GM18508 (cell line): ENCODE measurements at regions not wholly inside any gene's neighbourhood (a gene's known extent, or its start where the extent isn't known, plus 50 kb on each side); places are given as distances from the start of the nearest gene placed in this dataset.

Source experiments
- ATAC-seq: cut with Tn5 transposase; IDR thresholded peaks from one replicate; pipeline ENCODE4 v1.9.1; 2021; ENCODE audit warnings: moderate number of reproducible peaks; ENCODE audit not compliant: insufficient read depth, unreplicated experiment

DNA sequence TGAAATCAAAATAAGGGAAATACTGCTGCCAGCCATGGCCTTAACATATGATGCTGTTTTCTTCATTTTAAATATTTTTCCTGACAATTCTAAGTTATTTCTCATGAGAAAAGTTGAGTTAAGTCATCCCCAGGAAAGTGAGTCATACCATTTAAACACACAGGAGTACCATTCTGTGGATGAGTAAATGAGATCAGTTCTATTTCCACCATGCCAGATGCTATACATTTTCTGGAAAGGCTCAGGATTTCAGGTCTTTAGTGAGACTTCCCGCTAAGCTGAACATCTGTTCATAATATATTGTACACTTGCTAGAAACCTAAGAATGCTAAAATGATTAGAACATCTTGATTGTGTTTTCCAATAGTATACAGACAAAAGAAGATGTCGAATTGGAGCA, 256.2 kb upstream of the MANEA start:
- no peak for ATAC-seq

DNA sequence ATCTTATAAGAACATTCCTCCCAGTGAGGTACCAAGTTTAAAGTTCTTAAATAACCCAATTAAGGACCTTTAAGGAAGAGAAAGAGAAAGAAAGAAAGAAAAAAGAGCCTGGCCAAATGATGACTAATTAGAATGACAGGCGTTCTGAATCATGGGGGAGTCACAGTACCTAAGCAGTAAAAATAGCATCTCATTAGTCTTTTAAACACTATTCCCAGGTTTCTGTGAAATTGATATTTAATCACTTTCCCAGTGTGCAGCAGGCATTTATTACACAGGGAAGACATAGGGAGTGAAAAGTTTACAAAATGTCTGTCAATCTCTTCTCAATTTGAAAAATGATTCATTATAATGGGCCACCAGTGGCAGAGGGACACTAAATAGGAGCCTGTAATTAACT, 251.4 kb upstream of the MANEA start:
- ATAC-seq: no peak

DNA sequence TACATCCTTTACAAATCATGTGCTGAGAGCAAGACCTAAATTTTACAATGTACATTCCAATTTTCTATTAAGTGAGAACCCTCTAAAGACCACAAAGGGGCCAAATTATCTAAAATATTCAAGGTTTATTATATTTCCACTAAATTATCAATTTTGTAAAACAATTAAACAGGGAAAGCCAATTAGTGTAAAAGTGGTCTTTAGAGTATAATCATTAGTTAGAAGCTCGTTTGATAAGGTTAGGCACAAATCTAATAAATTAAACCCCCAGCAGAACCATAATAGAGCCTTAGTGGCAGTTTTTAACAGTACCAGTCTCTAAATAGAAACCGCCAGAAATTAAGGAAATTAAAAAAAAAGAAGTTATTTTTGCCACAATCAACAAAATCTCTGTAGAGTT, 249.1 kb upstream of the MANEA start:
- no peak for ATAC-seq

DNA sequence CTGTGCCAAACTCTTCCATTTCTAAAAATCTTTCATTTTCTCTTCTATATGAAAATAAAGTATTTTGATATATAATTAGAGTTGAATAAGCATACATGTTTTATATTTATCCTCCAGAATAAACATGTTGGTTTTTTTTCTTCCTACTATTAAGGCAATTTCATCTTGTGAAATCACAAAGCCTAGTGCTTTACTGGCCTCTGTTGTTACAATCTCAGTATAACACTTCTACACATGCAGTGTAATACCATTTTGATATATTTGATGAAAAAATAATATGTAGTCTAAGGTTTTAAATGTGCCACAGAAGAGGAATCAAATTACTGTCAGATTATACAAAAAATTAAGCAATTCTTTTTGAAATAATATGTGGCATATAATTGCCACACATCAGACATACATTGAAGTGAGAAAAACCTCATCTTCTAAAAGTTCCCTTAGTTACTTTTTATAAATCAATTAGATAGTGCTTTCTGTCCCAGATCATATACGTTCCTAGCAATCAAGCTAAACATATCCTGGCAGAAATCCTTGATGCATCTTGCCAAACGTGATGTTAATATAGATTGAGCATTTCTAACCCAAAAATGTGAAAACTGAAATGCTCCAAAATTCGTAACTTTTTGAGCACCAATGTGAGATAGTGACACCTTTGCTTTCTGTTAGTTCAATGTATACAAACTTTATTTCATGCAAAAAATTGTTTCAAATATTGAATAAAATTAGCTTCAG, 225.1 kb upstream of the MANEA start:
- no peak for ATAC-seq

DNA sequence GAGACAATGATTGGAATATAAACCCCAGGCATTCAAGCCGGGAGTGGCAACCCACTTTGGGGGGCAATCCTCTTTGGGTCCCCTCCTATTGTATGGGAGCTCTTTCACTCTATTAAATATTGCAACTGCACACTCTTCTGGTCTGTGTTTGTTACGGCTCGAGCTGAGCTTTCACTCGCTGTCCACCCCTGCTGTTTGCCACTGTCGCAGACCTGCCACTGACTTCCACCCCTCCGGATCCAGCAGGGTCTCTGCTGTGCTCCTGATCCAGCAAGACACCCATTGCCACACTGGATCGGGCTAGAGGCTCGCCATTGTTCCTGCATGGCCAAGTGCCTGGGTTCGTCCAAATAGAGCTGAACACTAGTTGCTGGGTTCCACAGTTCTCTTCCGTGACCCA, 222.8 kb upstream of the MANEA start:
- ATAC-seq: no peak

DNA sequence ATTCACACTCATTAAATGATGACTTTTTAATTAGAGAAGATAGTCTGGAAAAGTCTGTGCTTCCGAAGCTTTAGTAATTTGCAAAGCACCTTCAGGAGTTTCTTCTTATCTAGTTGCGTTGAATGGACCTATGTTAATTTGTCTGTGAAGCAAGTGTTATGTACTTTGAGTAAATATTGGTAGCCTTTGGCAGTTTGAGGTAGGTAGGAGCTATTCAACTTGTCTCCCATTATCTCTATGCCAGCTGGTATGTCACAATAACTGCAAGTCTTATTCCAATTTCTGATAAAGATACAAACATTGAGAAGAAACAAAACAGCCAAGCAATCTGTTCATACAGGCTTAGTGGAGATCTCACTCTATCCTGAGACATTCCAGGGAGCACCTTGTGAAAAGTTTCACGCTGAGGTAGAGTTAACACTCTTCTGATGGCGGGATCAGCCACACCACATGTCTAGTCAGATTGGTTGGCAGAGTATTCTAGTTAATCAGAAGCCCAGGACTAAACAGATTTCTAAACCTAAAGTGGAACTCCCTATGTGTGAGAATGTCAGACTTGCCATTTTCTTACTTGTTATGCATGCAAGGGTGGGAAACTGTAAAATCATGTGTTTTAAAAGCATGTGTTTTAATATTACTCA, 219.8 kb upstream of the MANEA start:
- ATAC-seq: no peak

DNA sequence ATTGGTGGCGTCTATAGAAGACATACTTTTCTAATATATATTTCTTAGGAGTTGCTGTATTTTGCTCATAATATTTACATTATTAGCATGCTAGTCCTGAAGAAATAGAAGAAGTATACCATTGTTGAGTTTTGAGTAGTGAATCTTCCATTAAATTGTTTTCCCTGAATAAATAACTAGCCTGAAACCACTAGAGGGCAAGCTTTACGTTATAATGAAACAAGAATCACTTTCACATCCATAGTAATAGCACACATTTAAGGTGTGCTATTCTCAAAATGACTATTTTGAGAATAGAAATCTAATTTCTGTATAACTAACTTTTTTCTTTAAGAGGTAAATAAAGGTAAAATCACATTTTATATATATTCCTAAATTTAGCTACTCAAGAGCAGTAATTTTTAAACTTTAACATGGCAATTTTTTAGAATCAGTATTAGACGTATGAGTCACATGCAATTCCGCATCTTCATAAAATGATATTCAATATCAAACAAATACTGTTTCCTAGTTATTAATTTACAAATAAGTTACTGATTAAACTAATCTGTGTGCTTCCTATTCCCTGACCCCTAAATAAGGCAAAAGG, 213.2 kb upstream of the MANEA start:
- ATAC-seq: peak; percentile 95

DNA sequence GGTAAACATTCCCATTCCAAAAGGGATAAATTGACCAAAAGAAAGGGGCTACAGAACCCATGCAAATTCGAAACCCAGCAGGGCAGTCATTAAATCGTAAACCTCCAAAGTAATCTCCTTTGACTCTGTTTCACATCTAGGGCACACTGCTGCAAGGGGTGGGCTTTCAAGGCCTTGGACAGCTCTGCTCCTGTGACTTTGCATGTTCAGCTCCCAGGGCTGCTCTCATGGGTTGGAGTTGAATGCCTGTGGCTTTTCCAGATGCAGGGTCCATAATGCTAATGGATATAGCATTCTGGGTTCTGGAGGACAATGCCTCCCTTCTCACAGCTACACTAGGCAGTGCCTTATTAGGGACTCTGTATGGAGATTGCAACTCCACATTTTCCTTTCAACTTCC, 211.9 kb upstream of the MANEA start:
- no peak for ATAC-seq

DNA sequence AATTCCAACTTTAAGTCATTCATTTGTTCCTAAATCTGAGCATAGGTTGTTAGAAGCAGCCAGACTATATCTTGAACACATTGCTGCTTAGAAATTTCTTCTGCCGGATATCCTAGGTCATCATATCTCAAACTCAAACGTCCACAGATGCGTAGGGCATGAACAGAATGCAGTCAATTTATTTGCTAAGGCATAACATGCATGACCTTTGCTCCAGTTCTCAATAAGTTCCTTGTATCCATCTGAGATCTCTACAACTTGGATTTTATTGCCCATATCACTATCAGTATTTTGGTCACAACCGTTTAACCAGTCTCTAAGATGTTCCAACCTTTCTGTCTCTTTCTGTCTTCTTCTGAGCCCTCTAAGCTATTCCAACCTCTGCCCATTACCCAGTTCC, 210.9 kb upstream of the MANEA start:
- no peak for ATAC-seq

DNA sequence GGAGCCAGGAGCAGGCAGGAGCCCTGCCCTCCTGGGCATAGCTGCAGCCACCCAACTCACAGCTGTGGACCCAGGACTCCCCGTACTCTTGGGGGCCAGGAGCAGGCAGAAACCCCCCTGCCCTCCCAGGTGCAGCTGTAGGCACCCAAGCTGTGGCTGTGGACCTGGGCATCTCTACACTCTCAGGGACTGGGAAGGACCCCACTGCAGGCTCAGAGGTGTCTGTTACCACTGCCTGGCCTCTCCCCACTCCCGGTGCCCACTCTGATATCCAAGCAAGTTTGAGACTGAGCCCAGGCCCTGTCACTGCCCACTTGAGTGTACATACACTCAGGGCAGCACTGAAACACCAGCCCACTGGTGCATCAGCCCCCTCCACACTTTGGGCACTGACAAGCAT, 193.5 kb upstream of the MANEA start:
- no peak for ATAC-seq

DNA sequence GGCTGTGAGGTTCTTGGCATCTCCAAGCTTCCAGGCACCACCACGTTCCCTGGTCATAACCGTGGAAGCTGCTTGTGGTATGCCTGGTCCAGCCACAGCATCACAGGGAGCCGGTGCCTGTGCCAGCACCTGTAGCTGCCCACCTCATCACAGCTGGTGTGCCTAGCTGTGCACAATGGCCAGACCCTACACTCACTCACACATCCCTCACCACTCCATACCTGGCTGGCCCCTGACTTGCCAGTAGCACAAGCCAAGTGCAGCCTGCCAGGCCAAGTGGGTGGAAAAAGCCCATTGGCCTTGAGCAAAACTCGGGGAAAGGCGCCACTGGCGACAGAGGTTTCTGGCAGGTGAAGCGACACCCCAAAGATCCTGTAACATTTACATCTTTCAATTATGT, 192.3 kb upstream of the MANEA start:
- ATAC-seq: no peak

DNA sequence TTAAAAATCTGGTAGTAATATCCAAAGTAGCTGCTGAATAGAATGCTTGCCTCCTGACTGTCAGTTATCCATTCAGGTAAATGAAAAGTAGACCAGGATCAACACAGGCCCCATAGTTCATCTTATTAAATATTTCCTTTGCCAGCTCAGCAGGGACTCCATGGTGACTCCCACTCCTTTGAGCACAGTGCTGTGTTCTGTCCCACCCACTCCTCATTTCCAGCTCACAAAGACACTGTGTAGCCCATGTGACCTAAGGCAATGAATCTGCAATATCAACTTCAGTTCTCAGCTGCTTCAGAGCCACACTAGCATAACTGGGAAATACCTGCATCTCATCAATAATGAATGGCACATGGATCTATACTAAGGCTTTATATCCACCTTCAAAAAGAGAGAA, 189.5 kb upstream of the MANEA start:
- ATAC-seq: no peak

DNA sequence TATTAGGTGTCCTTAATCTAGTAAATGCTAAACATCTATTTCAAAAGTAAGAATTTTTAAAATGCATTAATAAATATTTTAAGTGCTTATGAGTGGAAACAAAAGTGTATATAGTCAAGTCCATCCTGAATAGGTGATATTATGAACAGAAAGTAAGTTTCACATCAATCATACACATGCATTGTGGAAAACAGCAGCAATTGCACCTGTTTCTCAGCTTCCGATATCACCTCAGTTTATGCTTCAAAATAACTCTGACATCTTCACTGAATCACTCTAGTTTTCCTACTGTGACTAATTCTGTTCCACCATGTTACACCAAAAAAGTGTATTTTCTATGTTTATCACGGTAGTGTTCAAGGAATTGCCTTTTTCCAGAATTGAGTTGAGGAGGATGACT, 172.6 kb upstream of the MANEA start:
- ATAC-seq: no peak

DNA sequence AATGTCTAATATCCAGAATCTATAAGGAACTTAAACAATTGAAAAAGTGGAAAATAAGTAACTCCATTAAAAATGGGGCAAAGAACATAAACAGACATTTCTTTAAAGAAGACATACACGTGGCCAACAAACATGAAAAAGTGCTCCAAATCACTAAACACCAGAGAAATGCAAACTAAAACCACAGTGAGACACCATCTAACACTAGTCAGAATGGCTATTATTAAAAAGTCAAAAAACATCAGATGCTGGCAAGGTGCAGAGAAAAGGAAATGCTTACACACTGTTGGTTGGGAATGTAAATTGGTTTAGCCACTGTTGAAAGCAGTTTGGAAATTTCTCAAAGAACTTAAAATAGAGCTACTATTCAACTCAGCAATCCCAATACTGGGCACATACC, 169.2 kb upstream of the MANEA start:
- no peak for ATAC-seq

DNA sequence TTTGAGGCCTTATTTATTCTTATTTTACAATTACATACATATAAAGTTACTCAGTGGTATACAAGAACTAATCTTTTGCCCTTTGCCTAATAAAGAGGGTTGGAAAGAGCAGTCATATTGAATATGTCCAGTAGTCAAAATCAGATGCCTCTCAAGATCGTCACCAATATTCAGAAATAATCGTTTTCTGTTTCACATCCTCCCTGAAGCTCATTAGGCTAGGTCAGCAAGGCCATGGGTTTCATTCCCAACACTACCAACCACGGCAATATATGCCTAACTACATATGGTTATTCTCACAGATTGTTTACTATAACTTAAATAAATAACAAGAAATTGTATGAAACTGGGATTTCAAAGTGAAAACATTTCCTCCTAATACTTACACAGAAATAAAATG, 167.2 kb upstream of the MANEA start:
- no peak for ATAC-seq

DNA sequence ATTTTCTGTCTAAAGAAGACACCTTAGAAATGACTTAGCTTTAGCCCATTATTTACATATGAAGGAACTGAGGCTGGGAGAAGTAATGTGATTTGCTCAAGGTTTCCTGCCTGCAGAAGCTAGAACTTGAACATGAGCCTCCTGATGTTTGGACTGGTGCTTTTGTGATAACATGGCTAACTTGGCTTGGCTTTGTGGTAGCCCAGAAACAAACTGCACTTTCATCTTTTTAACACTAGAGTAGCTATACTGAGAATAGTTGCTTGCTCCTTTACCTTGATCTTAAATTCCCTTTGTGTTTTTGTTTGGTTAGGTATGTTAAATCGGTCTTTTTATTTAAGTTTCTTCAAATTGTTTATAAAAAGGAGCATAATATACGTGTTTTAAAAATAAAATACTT, 163.5 kb upstream of the MANEA start:
- ATAC-seq: no peak

DNA sequence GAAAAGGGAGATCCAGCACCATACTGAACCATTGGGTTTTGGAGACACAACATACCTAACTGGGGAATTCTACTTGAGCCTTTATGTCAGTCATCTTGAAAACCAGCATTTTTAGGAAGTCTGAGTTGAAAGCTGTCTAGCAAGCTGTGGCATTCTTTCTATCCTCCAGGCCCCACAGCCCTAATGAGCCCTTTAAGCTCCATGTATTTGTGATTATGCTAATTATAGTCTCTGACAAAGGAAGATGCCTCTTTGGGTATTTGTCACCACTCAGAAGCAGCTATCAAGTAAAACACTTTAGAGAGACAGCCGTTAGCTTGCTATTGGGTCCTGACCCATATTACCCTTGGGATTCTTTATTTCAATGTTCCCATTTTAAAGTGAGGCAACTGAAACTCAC, 159.5 kb upstream of the MANEA start:
- ATAC-seq: no peak

DNA sequence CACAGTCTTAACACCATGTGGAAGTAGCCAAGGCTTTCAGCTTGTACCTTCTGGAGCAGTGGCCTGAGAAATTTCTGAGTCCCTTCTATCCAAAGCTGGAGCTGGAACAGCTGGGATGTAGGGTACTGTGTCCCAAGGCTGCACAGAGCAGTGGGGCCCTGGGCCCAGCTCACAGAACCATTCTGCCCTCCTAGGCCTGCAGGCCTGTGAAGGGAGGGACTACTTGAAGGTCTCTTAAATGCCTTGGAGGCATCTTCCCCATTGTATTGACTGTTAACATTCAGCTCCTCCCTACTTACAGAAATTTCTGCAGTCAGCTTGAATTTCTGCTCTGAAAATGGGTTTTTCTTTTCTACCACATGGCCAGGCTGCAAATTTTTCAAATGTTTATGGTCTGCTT, 156.5 kb upstream of the MANEA start:
- ATAC-seq: no peak

DNA sequence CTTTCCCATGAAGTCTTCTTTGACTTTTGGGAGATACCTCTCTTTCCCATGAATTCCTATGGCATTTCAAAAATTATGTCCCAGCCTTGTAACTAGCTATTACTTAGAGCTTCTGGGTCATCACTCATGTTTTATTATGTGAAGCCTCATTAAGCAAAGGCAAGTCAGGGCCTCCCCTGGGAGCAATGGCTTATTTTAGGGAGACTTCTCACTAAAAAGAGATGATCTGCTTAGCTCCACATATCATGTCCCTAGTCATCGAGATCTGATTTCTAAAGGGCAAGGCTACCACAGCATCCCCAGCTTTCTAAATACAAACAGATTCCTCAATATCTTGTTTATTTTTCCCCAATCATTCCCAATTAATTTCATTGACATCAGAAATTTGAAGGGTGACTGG, 154.0 kb upstream of the MANEA start:
- no peak for ATAC-seq

DNA sequence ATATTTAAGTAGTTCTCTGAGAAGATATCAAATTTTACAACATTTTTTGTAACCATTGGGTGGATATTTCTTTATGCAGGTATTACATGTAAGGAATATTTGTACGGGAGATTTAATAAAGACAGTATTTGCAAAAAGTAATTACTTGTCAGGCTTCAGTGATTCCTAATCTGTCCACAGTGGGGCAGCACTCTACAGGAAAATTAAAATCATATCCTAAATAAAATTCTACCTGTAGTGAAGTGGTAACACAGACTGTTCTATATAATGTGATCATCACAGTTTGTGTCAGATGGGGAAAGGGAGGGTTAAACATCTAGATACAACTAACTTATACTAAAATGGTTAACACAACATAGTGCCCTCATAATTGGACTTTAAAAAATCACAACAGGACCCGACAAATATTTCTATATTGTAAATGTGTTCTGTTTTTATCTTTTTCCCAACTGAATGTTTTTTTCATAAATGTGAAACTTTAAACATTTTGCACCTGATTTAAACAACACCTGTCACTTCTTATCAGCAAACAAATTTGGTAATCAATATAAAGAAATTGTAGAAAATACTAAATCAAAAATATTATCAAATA, 145.6 kb upstream of the MANEA start:
- ATAC-seq: peak; percentile 50

DNA sequence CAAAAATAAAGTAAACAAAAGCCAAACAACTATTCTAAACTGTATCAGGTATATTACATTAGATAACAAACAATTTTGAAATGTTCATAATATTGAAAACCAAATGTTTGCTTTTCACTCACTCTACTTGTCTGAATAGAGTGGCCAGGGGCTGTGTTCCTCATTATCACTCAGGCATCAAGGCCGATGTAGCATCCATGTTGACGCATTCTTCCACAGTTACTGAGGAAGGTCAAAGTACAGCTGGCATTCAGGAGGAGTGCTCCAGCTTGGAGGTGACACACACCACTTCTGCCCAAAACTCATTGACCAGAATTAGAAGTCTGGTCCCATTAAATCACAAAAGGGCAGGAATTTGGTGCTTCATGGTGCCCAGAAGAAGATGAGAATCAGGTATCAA, 137.6 kb upstream of the MANEA start:
- ATAC-seq: no peak

DNA sequence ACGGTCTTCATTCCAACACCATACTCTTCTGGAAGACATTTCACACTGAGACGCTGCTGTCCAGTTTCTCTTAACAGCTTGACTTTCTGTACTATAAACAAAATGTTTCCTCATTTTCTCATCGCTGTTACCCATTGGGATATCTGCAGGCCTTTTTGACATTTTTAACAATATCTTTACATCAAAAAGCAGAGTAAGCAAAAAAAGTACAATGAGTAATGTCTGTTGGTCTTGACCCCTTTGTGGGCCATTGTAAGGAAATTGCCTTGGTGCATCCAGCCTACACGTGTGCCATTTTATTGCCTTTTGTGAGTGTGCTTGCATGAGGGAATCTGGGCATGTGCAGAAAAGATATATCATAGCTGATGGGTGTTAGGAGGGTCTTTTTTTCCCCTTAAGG, 129.1 kb upstream of the MANEA start:
- no peak for ATAC-seq
